Keratinocyte (primary cell): ENCODE measurements at regions not wholly inside any gene's neighbourhood (a gene's known extent, or its start where the extent isn't known, plus 50 kb on each side); places are given as distances from the start of the nearest gene placed in this dataset.

Experiments used
- CTCF ChIP-seq, 3 experiments: IDR thresholded peaks in 1 of 3; conservative IDR thresholded peaks in 1 of 3; optimal IDR thresholded peaks in 1 of 3; 2 replicates in 2 of 3; 3 replicates in 1 of 3; pipeline versions ENCODE3 to v1.5.1; 2011; ENCODE audit warnings: low read length in 3 of 3, mild to moderate bottlenecking in 3 of 3, moderate library complexity in 2 of 3, control low read depth in 1 of 3, inconsistent platforms in 1 of 3; ENCODE audit not compliant: insufficient read depth in 2 of 3; ENCODE audit errors: extremely low read depth in 1 of 3
- EZH2 ChIP-seq: IDR thresholded peaks from one replicate; pipeline ENCODE4 v1.6.1; 2012; ENCODE audit warnings: inconsistent platforms, mild to moderate bottlenecking, low read length, moderate library complexity

- TF ChIP-seq EZH2: no peak
- no peak for TF ChIP-seq CTCF (optimal IDR thresholded peaks at IDR 0.05 in 1 of 3, IDR thresholded peaks at IDR 0.05 in 1 of 3, conservative IDR thresholded peaks at IDR 0.05 in 1 of 3; ENCODE audit: extremely low read depth in 1 of 3, insufficient read depth in 2 of 3, low read length in 3 of 3)
Measured at GRCh38 chr14:98230411-98230810, 1041.6 kb downstream of the BCL11B start.
